GM11168 (cell line): ENCODE measurements at regions not wholly inside any gene's neighbourhood (a gene's known extent, or its start where the extent isn't known, plus 50 kb on each side); places are given as distances from the start of the nearest gene placed in this dataset.

Source experiments
- in situ Hi-C: fragments of 300-500 bp; cut with MboI; formaldehyde crosslinking; loops from one replicate; pipeline ENCODE4 v1.12.0; 2022; ENCODE audit warnings: low sequenced_read_pairs; ENCODE audit not compliant: unreplicated experiment

GRCh38 chr14:76950055-76951020 lies 78.2 kb downstream of the IRF2BPL start:
- in situ Hi-C loops, result loop anchor here (5.0 kb wide), 1 partner anchor 102 kb away; no protein-coding TSS in a partner anchor

DNA sequence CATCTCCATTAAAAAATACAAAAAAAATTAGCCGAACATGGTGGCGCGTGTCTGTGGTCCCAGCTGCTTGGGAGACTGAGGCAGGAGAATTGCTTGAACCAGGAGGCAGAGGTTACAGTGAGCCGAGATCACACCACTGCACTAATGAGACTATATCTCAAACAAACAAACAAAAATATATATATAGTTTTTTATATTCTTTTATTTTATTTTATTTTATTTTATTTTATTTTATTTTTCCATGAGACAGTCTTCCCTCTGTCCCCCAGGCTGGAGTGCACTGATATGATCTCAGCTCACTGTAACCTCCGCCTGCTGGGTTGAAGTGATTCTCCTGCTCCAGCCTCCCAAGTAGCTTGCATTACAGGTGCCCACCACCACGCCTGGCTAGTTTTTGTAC lies 79.5 kb downstream of the IRF2BPL start:
- in situ Hi-C loops, result no loop called here

DNA sequence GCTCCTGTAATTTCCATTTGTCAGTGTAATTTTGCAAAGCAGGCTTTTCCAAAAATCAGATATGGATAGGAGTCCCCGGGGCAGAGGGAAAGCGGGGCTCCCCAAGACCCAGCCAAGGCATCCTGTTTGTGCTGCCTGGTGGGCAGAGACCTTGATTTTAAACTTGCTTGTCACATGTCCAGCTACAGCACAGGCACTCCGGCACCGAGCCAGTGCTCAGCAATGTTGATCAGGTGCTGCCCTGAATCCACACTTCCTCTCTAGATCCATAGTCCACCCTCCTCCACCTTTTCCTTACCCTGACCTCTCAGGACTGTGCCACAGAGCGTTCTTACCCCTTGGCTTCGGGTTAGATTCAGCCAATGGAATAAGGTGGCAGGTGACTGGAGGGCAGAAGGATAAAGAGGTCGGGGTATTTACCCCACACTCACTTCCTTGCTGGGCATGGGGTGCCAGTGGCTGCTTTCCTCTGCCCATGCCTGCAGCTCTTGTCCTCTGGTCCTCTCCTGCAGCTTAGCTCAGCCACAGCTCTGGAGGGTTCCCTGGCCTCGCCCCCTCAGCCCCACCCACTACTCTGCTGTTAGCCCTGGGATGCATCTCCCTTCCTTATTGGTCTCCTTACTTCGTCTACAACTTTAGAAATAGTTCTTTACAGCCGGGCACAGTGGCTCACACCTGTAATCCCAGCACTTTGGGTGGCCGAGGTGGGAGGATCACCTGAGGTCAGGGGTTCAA lies 80.1 kb downstream of the IRF2BPL start:
- in situ Hi-C loops, result no loop called here

DNA sequence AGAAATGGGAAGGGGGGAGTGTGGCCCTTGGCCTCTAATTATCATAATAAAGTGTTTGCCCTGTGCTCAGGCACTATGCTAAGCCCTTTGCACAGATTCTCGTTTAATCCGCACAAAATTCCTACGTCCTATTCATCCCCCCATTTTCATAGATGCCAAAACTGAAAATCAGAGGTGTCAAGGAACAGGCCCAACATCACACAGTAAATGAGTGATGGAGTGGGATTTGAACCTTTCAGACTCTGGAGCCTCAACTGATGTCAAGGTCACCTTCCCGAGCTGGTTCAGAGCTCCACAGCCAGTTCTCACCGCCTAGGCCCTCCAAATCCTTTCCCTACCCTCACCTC lies 80.7 kb downstream of the IRF2BPL start:
- in situ Hi-C loops, result no loop called here

DNA sequence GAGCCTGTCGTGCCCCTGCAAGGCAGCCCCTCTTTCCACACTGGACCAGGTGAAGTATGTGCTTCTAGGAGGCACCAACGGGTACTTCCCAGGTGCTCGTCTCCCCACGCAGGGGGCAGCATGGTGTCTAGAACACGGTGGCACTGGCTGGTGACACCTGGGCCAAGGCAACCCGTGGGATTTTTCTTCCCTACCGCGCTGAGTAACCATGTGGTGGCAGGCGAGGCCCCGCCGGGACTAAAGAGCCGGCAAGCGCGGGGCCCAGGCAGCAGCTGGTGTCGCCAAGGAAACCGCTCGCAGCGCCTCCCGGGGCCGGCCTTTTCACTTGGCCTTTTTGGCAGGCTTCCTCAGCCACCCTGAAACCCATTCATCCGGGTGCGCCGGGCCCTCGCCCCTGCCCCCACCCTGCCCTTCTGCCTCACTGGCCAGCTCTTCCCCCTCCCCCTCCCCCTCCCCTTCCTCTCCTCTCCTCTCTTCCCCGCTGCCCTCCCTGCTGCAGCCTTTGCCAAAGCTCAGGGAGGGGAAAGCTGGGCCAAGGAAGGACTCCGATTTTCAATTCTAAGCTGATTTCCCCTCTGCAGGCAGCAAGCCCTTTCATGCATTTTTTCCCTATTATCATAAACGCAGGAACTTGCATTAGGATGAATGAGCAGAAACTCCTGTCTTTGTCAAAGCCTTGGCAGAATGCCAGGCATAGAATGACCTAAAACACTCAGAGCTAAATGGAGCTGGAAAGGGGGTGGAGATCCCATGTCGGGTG lies 81.2 kb downstream of the IRF2BPL start:
- in situ Hi-C loops, result no loop called here

DNA sequence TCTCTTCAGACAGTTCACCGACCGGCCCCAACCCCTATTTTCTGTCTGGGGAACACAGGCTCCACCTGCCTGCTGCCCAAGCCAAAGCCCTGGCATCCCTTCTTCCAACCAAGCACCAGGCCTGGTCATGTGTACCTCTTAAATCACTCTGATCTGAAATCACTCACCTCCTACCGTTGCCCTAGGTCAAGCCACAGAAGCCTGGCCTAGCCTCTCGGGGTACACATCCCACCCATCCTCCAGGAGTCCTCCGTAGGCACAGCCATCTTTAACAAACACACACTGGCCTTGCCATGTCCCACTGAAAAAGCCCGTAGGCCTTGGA lies 81.8 kb downstream of the IRF2BPL start:
- in situ Hi-C loops, result no loop called here

DNA sequence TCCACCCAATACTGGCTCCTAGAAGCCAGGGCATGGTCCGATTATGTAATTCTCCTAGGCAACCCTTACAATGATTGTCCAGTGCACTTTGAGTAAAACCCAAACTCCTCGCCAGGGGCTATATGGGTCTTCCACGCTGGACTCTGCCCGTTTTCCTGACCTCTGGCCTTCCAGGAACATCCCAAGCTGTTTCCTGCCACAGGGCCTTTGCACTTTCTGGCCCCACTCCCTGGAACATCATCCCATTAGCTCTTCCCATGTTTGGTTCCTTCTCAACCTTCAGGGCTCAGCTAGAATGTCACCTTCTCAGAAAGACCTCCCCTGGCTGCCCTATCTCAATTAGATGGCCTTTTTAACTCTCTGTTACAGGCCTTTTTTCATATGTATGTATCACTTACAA lies 85.4 kb downstream of the IRF2BPL start:
- in situ Hi-C loops, result no loop called here

DNA sequence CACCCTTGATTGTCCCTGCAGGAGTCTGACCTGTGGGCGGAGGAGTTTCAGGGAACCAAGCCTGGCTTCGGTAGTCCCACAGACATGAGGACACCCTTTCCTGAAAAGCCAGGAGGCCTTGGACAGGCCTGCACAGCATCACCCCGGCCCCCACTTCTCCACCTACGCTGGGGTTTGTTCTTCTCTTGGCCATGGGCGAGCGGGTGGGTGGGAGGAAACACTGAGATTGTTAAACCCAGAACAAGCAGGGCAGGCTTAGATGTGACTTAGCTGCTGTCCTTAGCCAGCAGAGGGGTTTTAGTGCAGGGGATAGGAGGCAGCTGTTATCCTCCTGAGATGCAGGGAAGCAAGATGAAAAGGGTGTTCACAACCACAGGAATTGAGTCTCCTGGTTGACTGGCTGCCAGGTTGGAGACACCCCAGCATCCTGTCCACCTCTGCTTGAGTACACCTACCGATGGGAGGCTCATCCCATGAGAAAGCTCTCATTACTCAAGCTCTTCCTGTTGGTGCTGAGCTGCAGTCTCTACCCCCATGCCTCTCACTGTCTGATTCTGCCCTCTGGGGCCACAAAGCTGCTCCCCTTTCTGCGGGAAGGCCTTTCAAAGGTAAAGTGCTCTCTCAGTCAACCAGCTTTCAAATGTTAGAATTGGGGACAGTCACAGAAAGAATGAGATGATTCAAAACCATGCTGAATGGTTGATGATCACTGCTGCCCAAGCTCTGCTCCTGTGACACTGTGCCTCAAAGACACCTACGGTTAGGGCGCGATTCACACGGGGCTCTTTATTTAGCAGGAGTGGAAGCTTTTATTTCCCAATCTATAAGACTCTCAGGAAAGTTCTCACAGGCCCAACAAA lies 86.3 kb downstream of the IRF2BPL start:
- in situ Hi-C loops, result no loop called here

GRCh38 chr14:76941544-76941943 lies 87.0 kb downstream of the IRF2BPL start:
- in situ Hi-C loops, result no loop called here

DNA sequence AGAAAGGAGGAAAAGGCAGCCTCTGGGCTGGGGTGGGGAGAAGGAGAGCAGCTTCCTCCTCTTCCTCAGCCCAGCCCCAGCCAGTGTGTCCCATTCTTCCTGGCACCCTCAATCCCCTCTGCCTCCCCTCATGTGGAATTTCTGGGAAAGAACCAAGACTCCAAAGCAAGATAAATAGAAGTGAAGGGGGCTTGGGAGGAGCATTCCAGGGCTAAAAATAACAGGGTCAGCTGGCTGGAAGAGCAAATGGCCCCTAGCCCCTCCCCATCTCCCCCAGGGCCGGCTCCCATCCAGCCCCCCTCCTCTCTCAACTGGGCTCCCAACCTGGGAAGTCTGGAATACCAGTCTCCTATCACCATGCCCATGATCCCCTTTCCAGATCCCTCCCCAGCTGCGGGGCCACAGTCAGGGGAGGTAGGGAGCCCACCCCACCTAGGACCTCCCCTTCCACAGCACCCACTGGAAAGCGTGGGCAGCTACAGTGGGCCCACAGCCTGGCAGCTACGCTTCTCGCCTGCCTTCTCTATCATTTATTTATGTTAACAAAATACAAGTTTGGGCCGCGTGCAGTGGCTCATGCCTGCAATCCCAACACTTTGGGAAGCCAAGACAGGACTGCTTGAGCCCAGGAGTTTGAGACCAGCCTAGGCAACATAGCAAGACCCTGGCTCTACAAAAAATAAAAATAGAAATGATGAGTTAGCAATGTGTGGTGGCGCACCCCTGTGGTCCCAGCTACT lies 88.3 kb downstream of the IRF2BPL start:
- in situ Hi-C loops, result no loop called here

GRCh38 chr14:76939015-76939742 lies 89.3 kb downstream of the IRF2BPL start:
- in situ Hi-C loops, result no loop called here

GRCh38 chr14:76938092-76938500 lies 90.4 kb downstream of the IRF2BPL start:
- in situ Hi-C loops, result no loop called here

GRCh38 chr14:76937181-76938091 lies 91.1 kb downstream of the IRF2BPL start:
- in situ Hi-C loops, result no loop called here

DNA sequence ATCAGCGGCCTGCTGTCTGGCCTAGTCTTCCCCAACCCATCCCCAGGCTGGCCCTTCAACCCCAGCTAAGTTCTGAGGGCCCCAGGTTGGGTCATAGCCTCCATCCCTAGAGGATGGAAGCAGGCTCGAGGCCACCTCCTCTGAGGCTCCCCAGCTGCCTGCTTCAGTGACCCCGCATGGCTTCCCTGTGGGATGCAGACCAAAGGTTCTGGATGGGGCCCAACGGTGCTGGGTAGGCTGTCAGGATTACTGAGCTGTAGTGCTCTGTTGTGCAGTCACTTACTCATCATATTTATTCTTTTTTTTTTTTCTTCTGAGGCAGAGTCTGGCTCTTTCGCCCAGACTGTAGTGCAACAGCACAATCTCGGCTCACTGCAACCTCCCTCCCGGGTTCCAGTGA lies 92.0 kb downstream of the IRF2BPL start:
- in situ Hi-C loops, result no loop called here

GRCh38 chr14:76933515-76933914 lies 95.0 kb downstream of the IRF2BPL start:
- in situ Hi-C loops, result no loop called here

GRCh38 chr14:76931631-76932402 lies 96.7 kb downstream of the IRF2BPL start:
- in situ Hi-C loops, result no loop called here

DNA sequence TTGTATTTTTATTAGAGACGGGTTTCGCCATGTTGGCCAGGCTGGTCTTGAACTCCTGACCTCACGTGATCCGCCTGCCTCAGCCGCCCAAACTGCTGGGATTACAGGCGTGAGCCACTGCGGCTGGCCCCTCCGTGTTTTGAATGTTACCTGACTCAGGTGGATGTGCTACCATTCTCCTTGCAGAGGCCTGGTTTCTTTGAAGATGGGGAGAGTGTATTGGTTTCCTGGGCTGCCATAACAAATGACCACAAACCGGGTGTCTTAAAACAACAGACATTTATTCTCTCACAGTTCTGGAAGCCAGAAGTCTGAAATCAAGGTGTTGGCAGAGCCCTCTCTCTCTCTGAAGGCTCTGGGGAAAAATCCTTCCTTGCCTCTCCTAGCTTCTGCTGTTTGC lies 98.0 kb downstream of the IRF2BPL start:
- in situ Hi-C loops, result no loop called here
